Stimulated activated CD4-positive, alpha-beta T cell treated with anti-CD3 and anti-CD28 coated beads, Interleukin-4, amount 100 ng/mL, for 4 hours (primary cell): ENCODE measurements at regions not wholly inside any gene's neighbourhood (a gene's known extent, or its start where the extent isn't known, plus 50 kb on each side); places are given as distances from the start of the nearest gene placed in this dataset.

Experiments used
- DNase-seq, 2 experiments: peaks; one replicate each; pipeline ENCODE4 v3.0.0-alpha.2; 2020

- no peak for DNase-seq
Observed at GRCh38 chr3:23665741-23666140, 140.0 kb upstream of the UBE2E1 start.

- no peak for DNase-seq
Observed at GRCh38 chr3:23666818-23667217, 138.9 kb upstream of the UBE2E1 start.

GRCh38 chr3:23667536-23668429, 138.0 kb upstream of the UBE2E1 start:
- DNase-seq = no peak

- no peak for DNase-seq
Observed at GRCh38 chr3:23668430-23668904, 137.3 kb upstream of the UBE2E1 start.

GRCh38 chr3:23669541-23670255, 136.1 kb upstream of the UBE2E1 start:
- DNase-seq = no peak

GRCh38 chr3:23671851-23672589, 133.7 kb upstream of the UBE2E1 start:
- DNase-seq = no peak

GRCh38 chr3:23672628-23673027, 133.1 kb upstream of the UBE2E1 start:
- DNase-seq = no peak

- DNase-seq = no peak
Observed at GRCh38 chr3:23675010-23675409, 130.7 kb upstream of the UBE2E1 start.

- DNase-seq = no peak
Observed at GRCh38 chr3:23676093-23676492, 129.7 kb upstream of the UBE2E1 start.

- no peak for DNase-seq
Observed at GRCh38 chr3:23682646-23683045, 123.1 kb upstream of the UBE2E1 start.

GRCh38 chr3:23685541-23686258, 120.1 kb upstream of the UBE2E1 start:
- DNase-seq = no peak

GRCh38 chr3:23686519-23686918, 119.2 kb upstream of the UBE2E1 start:
- DNase-seq = no peak

- DNase-seq = no peak
Observed at GRCh38 chr3:23691357-23691895, 114.3 kb upstream of the UBE2E1 start.

GRCh38 chr3:23696842-23697241, 108.9 kb upstream of the UBE2E1 start:
- DNase-seq = no peak

GRCh38 chr3:23697416-23697815, 108.3 kb upstream of the UBE2E1 start:
- DNase-seq = no peak

- DNase-seq = no peak
Observed at GRCh38 chr3:23698652-23699313, 107.0 kb upstream of the UBE2E1 start.

- no peak for DNase-seq
Observed at GRCh38 chr3:23700616-23701015, 105.1 kb upstream of the UBE2E1 start.

GRCh38 chr3:23701716-23702597, 103.8 kb upstream of the UBE2E1 start:
- DNase-seq = no peak

- DNase-seq = no peak
Observed at GRCh38 chr3:23704298-23704697, 101.5 kb upstream of the UBE2E1 start.

- no peak for DNase-seq
Observed at GRCh38 chr3:23706111-23706510, 99.6 kb upstream of the UBE2E1 start.

GRCh38 chr3:23709987-23710386, 95.8 kb upstream of the UBE2E1 start:
- no peak for DNase-seq
